Suppressor macrophage treated with lipopolysaccharide for 4 hours (primary cell): ENCODE measurements at regions not wholly inside any gene's neighbourhood (a gene's known extent, or its start where the extent isn't known, plus 50 kb on each side); places are given as distances from the start of the nearest gene placed in this dataset.

Source experiments
- DNase-seq: peaks from one replicate; pipeline ENCODE4 v3.0.0-alpha.2; 2020

- no peak for DNase-seq
These were observed 196.6 kb downstream of the SALL1 start for GRCh38 chr16:50954469-50954868.

- no peak for DNase-seq
These were observed 197.8 kb downstream of the SALL1 start for GRCh38 chr16:50953290-50953689.

GRCh38 chr16:50950955-50951354 lies 200.1 kb downstream of the SALL1 start:
- no peak for DNase-seq

- DNase-seq = no peak
These were observed 202.7 kb downstream of the SALL1 start for GRCh38 chr16:50948268-50948930.

- no peak for DNase-seq
These were observed 203.2 kb downstream of the SALL1 start for GRCh38 chr16:50947826-50948225.

GRCh38 chr16:50946606-50947005 lies 204.5 kb downstream of the SALL1 start:
- DNase-seq = no peak

- DNase-seq = no peak
These were observed 204.2 kb downstream of the CYLD start for GRCh38 chr16:50946098-50946497.

- no peak for DNase-seq
These were observed 203.3 kb downstream of the CYLD start for GRCh38 chr16:50945171-50945570.

- peak; percentile 32 for DNase-seq
These were observed 202.6 kb downstream of the CYLD start for GRCh38 chr16:50944436-50944835.

- no peak for DNase-seq
These were observed 202.1 kb downstream of the CYLD start for GRCh38 chr16:50944033-50944432.

GRCh38 chr16:50942143-50942542 lies 200.3 kb downstream of the CYLD start:
- no peak for DNase-seq

- DNase-seq = no peak
These were observed 199.8 kb downstream of the CYLD start for GRCh38 chr16:50941681-50942080.

- no peak for DNase-seq
These were observed 198.5 kb downstream of the CYLD start for GRCh38 chr16:50940275-50940854.

- DNase-seq = no peak
These were observed 197.5 kb downstream of the CYLD start for GRCh38 chr16:50939356-50939755.

- DNase-seq = no peak
These were observed 197.0 kb downstream of the CYLD start for GRCh38 chr16:50938932-50939331.

- DNase-seq = no peak
These were observed 191.4 kb downstream of the CYLD start for GRCh38 chr16:50933262-50933661.

GRCh38 chr16:50932348-50932935 lies 190.6 kb downstream of the CYLD start:
- peak; percentile 28 for DNase-seq

GRCh38 chr16:50928065-50928464 lies 186.2 kb downstream of the CYLD start:
- no peak for DNase-seq

GRCh38 chr16:50925758-50926357 lies 184.0 kb downstream of the CYLD start:
- DNase-seq = no peak

GRCh38 chr16:50924759-50925545 lies 183.1 kb downstream of the CYLD start:
- DNase-seq = no peak

- no peak for DNase-seq
These were observed 176.2 kb downstream of the CYLD start for GRCh38 chr16:50917950-50918703.

GRCh38 chr16:50916040-50916439 lies 174.2 kb downstream of the CYLD start:
- no peak for DNase-seq

GRCh38 chr16:50915120-50915519 lies 173.2 kb downstream of the CYLD start:
- no peak for DNase-seq
